GM21381 (cell line): ENCODE measurements at regions not wholly inside any gene's neighbourhood (a gene's known extent, or its start where the extent isn't known, plus 50 kb on each side); places are given as distances from the start of the nearest gene placed in this dataset.
"Not testable (repeated sequence)": the region's sequence is repeated elsewhere in the genome, so short reads cannot be mapped to it uniquely, and the experiment has no call there.

Experiments
- ATAC-seq: cut with Tn5 transposase; IDR thresholded peaks from one replicate; pipeline ENCODE4 v1.9.1; 2021; ENCODE audit warnings: mild to moderate bottlenecking, moderate library complexity; ENCODE audit not compliant: unreplicated experiment

DNA sequence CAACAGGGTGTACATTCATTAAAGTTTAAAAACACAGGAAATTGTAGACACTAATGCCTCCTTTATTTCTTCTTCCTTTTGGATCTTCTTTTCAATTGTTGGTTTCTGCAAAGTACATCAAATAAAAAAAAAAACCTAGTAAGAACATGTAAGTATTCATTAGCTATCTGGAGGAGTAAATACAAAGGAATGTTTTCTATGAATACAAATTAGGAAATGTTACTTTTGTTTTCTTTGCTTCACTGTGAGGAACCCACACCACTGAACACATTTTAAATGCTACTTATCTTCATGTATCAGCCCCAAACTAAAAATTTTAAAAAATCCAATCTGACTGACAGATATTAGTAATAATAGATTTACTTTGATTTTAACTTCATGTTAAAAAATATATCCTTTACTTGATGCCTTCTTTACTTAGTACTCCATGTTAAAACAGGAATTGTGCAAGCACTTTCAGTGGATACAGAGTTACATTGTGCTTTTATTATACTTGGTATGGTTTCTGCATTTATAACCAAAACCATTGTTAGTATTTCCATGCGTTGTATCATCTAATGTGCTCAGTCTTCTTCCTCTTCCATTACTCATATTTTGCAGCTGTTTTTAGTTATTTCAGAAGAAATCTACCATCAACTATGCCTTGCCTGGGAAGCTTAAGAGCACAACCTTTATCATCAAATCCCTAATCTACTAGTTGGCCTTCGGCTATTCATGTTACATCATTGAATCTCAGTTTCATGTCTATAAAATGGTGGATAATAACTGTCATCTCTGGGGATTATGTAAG lies 236.9 kb upstream of the DPYD start:
- no peak for ATAC-seq

DNA sequence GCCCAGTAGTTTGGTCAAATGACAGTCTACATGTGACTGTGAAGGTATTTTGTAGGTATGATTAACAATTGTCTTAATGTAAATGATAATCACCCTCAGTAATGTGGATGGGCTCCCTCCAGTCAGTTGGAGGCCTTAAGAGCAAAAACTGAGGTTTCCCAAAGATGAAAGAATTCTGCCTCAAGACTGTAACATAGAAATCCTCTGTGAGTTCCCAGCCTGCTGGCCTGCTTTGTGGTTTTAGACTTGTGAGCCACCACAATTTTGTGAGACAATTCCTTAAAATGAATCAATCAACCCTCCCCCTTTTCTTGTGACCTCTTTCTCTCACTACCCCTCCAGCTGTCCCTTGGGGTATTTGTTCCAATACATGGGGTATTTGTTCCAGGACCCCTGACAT lies 226.4 kb upstream of the DPYD start:
- no peak for ATAC-seq

DNA sequence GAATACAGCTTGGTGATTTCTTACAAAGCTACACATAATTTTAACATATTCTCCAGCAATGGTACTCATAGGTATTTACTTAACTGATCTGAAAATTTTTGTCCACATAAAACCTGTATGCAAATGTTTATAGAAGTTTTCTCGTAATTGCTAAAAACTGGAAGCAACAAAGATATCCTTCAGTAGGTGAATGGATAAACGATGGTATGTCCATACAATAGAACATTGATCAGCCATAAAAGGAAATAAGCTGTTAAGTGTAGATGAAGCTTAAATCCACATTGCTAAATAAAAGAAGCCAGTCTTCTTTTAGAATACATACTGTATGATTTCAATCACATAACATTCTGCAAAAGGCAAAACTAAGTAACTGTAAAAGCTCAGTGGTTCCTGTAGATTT lies 224.8 kb upstream of the DPYD start:
- ATAC-seq, result no peak

DNA sequence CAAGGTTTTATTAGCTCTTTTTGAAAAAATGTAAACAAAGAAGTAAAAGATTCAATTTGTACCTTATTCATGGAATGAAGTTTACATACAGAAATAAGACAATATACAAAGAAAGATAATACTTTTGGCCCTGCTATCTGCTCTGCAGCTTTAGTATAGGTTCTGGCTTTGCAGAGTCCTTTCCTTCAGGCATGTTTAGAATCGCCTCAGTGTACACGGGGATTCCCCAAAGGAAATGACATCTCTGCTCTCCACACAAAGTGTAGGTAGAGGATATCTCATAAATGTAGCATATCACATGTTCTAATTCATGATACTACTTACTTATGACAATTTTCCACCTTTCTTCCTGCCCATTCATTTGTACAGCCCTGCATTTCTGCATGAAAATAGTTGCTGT lies 222.6 kb upstream of the DPYD start:
- no peak for ATAC-seq

DNA sequence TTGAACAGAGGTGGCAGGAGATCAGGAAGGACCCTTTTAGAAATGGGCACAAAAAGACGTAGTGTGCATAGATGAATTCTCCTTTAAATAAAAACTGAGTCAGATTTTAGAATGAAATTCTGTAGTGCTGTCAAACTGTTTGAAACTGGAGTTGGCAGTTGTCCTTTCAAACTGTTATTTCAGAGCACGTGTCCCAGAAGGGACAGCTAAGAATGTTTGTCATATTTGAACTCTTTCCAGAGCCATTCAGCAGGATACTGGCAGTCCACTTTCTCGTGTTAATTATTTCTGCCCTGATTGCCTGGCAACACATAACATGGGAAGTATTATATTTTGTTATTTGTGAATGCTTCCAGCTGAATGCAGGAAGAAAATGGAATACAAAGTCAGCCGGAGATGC lies 212.3 kb upstream of the DPYD start:
- no peak for ATAC-seq

DNA sequence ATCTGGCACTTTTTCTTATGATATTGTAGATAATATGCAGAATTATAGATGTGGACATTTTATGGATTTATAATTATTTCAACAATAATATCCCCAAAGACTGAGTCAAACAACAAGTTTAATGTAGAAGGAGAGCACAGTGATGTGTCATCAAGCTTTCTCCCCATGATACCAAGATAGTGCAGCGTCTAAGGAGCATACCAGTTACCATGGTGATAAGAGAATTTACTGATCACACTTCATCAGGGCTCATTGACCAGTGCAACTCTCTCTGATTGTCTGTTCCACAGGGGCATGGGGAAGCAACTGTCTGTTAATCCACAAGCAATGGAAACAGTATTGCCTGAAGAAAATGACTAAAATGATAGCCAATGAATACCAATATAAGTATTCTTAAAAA lies 209.6 kb upstream of the DPYD start:
- ATAC-seq, result no peak

DNA sequence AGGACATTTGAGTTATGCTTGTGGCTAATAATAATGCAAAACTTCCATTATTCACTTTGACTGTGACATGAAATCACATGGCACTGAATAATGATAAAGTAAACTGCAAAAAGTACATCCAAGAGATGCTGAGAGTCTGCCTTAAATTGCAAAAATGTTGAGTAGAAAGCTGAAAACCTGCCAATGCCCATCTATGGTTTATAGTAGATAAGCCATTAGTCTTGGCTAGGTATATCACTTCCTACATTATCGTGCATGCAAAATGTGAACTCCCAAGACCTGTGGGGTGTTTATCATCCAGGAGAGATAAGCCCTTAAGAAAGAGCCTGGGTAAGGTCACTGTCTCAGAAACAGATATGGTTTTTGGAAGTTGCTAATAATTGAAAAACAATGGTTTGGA lies 208.7 kb upstream of the DPYD start:
- no peak for ATAC-seq

DNA sequence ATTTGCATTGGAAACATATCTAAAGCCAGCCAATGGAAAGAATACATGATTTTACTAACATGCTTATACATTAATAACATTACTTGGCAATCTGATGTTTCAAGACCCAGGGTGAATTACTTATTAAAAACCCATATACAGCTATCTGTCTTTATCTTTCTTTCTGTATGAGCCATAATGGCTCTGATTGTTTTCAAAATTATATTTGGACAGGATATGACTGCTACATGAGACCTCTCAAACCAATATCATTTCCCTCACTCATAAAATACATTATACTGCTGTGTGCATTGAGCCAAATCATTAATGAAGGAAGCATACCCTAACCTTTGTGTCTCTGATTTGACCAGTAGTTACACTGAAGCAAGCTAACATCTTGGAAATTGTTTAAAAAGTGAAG lies 205.9 kb upstream of the DPYD start:
- no peak for ATAC-seq

DNA sequence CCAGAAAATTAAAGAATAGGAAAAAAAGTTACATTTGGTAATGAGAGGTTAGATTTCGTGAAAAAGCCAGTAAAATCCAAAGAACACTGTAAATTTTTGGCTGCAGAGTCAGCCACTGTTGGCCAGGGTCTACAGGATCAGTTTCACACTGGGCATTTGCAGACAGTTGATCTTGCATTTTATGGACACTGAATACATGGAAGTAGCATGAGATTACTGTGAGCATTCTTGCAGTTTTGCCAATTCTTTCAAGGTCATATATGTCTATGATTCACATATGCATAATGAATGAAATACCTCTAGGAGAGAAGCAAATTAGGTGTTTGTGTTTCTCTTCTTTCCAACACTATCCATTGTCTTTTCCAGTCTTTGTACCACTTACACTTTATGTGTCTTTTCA lies 200.8 kb upstream of the DPYD start:
- ATAC-seq, result no peak

DNA sequence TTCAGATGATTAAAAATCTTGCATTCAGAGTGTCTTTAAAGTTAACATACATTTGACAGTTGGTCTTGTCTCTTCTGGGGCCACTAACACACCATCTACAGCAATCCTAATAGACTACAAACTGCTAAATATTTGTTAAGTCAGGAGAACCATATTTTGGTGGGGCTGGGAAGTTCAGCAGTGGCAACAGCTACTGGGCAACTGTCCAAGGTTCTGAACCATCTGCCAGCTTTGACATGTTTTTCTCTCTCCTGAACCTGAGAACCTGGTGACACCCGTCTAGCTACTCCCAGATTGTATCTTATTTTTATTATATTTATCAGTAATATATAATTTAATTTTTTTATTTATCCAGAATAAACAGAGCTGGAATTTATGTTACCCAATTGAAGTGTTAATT lies 199.0 kb upstream of the DPYD start:
- ATAC-seq, result no peak

DNA sequence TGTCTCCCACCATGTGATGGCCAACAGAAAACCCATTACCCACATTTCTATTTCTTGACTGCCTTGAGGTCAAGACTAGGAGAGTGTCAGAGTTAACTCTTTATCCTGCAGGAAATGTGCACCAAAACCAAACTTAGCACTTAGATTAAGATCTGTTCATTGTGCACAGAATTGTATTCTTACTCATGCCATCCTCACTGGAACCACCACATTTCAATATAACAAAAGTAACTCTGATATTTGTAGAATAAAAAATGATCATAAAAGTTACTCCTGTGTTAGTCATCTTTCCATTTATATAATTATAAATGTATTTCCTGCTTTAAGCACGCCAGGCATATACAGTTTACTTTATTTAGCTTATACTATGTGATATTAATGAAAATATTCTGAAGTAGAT lies 193.0 kb upstream of the DPYD start:
- no peak for ATAC-seq

DNA sequence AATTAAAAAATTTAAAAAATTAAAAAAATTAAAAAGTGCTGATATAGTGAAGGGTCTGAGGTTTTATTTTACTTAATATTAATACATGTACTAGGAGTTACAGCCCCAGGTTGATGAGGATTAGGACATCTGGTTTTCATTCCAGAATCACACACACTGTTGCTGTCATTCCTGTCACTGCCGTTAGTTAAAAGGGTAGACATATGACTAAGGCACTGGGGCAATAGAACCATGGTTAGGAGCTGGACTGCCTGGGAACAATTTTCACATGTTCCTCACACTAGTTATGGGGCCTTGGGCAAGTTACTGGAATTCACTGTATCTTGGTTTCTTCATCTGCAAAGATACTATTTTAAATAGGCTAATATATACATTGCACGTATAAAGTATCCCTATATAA lies 191.8 kb upstream of the DPYD start:
- ATAC-seq, result no peak

DNA sequence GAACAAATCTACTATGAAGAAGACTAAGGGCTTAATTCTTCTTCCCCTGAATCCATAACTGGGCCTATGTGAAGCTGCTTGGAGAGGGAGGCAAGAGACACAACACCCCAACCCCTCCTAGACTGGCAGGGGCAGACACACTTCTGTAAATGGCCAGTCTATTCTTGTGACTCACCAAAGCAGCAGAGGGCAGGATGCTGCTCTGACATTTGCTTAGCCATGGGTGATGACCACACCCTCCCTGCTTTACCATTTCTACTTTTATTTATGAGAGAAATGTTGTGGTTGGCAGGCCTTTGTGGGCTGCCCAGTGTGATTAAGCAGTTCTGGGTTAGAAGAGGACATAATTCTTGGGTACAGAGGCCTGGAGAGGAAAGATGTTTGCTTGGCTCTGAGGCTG lies 189.8 kb upstream of the DPYD start:
- ATAC-seq, result no peak

DNA sequence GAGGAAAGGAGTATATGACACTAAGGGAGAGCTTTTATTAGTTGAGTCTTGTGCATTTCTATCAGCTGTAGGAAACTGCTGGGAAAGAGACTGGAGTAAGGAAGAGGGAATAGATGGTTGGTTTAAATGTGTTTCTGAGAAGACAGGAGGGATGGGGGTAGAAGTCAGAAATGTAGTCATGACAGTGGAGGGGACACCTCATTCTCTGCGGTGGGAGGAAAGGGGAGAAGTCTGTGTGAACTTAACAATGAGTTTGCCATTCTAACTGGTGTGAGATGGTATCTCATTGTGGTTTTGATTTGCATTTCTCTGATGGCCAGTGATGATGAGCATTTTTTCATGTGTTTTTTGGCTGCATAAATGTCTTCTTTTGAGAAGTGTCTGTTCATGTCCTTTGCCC lies 187.5 kb upstream of the DPYD start:
- ATAC-seq, result not testable (repeated sequence)

DNA sequence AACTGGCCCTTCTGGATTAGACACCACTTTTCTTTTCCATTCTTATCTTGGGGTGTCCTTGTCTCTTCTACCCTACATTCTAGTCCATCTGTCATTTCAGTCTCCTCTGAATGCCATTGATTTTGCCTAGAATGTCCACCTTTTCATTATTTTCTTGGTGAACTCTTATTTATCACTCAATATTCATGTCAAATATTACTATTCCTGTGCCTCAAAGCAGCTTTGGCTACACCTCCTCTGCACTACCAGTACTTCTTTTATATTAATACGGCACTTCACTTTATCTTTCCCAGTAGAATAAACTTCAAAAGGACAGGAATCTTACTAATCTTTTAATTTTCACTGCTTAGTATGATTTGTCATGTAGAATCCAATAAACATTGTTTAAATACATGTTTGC lies 186.4 kb upstream of the DPYD start:
- ATAC-seq, result no peak

DNA sequence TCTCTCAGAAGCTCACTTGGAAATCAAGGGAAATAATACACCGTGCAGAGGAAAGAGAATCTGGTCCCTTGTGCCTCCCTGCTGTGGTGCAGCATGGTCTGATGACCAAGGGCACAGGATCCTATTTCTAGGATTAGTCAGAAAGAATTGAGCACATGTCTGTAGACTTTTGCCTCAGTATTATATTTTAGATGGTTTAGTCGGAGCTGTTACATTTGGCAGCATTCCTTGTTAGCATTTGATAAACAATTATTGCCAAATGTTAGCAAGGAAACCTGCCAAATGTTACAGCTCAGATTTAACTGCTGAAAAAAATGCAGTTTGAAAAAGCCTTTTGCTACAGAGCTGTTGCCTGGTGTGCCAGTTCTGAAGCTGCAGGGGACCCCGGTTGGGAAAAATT lies 183.5 kb upstream of the DPYD start:
- ATAC-seq, result no peak

DNA sequence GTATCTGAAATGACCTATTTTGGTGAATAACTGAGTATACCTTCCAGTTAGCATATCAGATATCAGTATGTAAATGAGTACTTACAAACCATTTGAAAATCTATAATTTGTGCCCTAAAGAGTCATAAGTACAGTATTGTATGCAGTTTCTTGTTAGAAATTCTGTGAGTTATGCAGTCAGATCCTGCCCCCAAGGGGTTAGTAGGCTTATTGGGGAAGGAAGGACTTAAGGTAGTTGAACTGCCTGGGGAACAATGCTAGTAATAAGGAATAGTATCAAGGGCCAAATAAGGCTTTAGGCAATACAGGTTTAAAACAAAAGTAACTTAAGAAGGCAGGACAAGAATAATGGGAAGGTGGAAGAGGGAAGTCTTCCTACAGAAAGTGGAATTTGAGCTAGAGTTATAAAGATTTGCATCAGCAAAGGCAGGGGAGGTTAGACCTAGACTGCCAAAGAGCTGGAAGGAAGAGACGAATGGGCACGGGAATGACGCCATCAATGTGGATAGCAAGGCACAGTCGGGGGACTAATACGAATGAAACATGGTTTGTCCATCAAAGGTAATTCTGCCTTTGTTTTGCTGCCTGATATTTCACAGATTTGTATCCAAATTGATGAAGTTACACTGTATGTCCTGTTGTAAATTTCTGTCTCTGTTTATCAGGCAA lies 182.9 kb upstream of the DPYD start:
- ATAC-seq, result no peak

DNA sequence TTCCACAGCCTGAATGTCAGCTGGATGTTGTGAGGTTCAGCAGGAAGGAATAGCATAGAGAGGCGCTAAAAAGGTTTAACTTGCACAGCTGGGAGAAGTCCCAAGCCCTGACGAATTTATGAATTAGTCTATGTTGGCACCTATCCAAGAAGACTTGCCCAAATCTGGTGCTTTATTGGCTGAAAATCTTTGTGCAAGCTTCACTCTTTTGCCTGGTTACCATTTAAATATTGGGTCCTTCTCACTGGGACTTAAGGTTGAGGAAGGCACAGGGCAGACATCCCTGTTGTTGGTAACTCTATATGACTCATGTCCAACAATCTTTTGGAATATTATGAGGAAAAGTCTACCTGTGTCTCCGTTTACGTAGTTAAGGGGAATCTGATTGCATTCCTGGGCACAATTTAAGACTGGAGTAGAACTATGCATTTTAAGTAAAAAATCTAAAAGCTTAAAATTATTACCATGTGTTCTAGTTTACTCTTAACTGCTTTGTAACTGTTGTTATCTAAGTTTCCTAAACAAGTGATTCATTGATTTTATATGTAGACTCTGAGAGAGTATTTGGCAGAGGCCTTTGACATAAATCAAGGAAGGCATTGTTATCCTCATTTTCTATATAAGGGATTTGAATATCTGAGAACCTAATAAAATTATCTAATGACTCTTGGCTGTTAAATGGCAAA lies 181.7 kb upstream of the DPYD start:
- ATAC-seq, result no peak

DNA sequence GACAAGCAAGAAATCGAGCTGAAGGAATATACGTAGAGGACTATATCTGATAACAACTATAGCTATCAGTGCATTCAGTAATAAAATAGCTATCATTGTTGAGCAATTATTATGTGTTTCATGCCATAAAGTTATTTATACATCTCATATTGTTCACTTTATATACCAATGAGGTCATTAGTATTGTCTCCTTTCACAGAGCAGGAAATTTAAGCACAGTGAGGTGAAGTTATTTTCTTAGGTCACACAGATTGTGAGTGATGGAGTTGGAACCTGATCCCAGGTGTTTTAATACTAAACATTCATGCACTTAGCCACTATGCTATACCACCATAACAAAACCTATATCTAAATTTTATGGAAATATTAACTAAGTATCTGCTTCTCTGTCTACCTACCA lies 180.5 kb upstream of the DPYD start:
- ATAC-seq, result no peak

DNA sequence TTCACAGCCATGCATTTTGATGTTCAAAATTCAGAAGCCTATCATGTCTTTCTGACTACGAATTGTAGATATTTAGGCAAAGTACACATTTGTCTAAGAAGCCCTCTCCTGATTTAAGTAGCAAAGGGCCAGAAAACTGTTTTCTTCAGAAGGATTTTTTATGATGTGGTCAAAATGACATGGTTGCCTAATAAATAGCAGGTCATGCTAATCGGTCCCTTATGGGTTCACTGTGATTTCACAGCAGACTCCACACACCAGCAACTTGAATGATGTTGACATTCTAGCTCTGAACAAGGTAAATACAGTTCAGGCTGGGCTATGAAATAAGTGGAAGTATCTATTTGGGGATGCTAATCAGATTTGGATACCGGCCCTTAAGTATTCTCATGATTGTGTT lies 178.7 kb upstream of the DPYD start:
- ATAC-seq, result no peak

DNA sequence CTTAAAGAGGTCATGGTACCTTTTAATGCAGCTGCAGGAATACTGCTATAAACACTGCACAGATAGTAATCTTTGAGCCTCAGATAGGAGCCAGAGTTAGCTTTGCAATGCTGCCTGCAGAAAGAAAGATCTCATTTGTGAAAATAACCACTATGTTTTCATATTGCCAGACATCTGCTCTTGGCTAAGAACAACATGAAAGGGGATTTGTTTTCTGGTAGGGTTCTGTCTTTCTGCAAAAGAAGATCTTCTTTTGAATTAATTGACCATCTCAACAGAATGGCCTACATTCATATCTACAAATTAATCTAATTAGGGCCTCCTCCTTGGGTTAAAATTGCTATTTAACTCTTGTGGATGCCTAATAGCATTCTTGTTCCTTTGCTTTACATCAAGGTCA lies 177.6 kb upstream of the DPYD start:
- ATAC-seq, result no peak

DNA sequence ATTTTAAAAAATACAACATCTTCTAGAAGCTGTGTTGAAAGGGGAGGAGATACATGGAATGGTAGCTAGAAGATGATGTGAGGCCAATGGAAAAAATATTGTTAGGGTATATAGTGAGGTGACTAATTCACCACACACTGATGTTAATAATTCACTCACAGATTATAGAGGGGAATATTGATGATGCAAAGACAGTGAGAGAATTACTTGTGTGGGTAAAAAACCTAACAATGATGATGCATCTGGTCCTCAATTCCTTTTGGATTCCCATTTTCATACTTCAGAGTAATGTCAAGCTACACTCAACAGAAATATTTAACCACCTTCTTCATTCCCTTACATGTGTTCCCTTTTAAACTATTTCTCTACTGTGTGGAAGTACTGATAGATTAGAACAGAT lies 169.5 kb upstream of the DPYD start:
- ATAC-seq, result no peak
